ENCODE measurements at regions not wholly inside any gene's neighbourhood (a gene's known extent, or its start where the extent isn't known, plus 50 kb on each side); places are given as distances from the start of the nearest gene placed in this dataset.
"Not testable (repeated sequence)": the region's sequence is repeated elsewhere in the genome, so short reads cannot be mapped to it uniquely, and the experiment has no call there.

GRCh38 chr6:147961481-147962141 lies 381.0 kb upstream of the SASH1 start:
- Mint-ChIP-seq H3K27ac (no peak overlapping the region), H3K36me3 (no peaks in the 10 kb centered on the region), H3K9me3 (ENCODE audit: low read depth) (peaks cover 3% of the 10 kb centered on the region), H3K27me3 (no peaks in the 10 kb centered on the region), H3K4me1 (ENCODE audit: low read depth) (no peaks in the 10 kb centered on the region), H3K4me3 (no peak overlapping the region)

GRCh38 chr6:147965448-147965847 lies 377.2 kb upstream of the SASH1 start:
- not testable (repeated sequence) for H3K27ac Mint-ChIP-seq; H3K36me3 Mint-ChIP-seq; H3K4me3 Mint-ChIP-seq; H3K4me1 Mint-ChIP-seq (ENCODE audit: low read depth); H3K9me3 Mint-ChIP-seq (ENCODE audit: low read depth); H3K27me3 Mint-ChIP-seq

GRCh38 chr6:147970970-147971369 lies 371.7 kb upstream of the SASH1 start:
- no peaks in the 10 kb centered on the region for H3K27me3 Mint-ChIP-seq
- no peaks in the 10 kb centered on the region for H3K36me3 Mint-ChIP-seq
- no peaks in the 10 kb centered on the region for H3K4me1 Mint-ChIP-seq (ENCODE audit: low read depth)
- H3K27ac Mint-ChIP-seq, result no peak overlapping the region
- H3K4me3 Mint-ChIP-seq, result no peak overlapping the region
- no peaks in the 10 kb centered on the region for H3K9me3 Mint-ChIP-seq (ENCODE audit: low read depth)

GRCh38 chr6:147972448-147972847 lies 370.2 kb upstream of the SASH1 start:
- Mint-ChIP-seq H3K27ac (no peak overlapping the region), H3K4me3 (no peak overlapping the region), H3K27me3 (no peaks in the 10 kb centered on the region), H3K36me3 (no peaks in the 10 kb centered on the region), H3K9me3 (ENCODE audit: low read depth) (no peaks in the 10 kb centered on the region), H3K4me1 (ENCODE audit: low read depth) (no peaks in the 10 kb centered on the region)

GRCh38 chr6:147973806-147974205 lies 368.8 kb upstream of the SASH1 start:
- Mint-ChIP-seq H3K27ac (no peak overlapping the region), H3K4me3 (no peak overlapping the region), H3K4me1 (ENCODE audit: low read depth) (no peaks in the 10 kb centered on the region), H3K27me3 (no peaks in the 10 kb centered on the region), H3K36me3 (no peaks in the 10 kb centered on the region), H3K9me3 (ENCODE audit: low read depth) (no peaks in the 10 kb centered on the region)

- Mint-ChIP-seq H3K36me3 (no peaks in the 10 kb centered on the region), H3K9me3 (ENCODE audit: low read depth) (no peaks in the 10 kb centered on the region), H3K27ac (no peak overlapping the region), H3K4me3 (no peak overlapping the region), H3K27me3 (no peaks in the 10 kb centered on the region), H3K4me1 (ENCODE audit: low read depth) (no peaks in the 10 kb centered on the region)
These were observed 368.3 kb upstream of the SASH1 start for GRCh38 chr6:147974376-147974775.

- no peaks in the 10 kb centered on the region for H3K4me1 Mint-ChIP-seq (ENCODE audit: low read depth)
- H3K27ac Mint-ChIP-seq, result no peak overlapping the region
- no peaks in the 10 kb centered on the region for H3K9me3 Mint-ChIP-seq (ENCODE audit: low read depth)
- no peak overlapping the region for H3K4me3 Mint-ChIP-seq
- H3K36me3 Mint-ChIP-seq, result no peaks in the 10 kb centered on the region
- no peaks in the 10 kb centered on the region for H3K27me3 Mint-ChIP-seq
These were observed 364.7 kb upstream of the SASH1 start for GRCh38 chr6:147977851-147978465.

- H3K4me3 Mint-ChIP-seq, result no peak overlapping the region
- no peaks in the 10 kb centered on the region for H3K9me3 Mint-ChIP-seq (ENCODE audit: low read depth)
- no peaks in the 10 kb centered on the region for H3K36me3 Mint-ChIP-seq
- no peaks in the 10 kb centered on the region for H3K4me1 Mint-ChIP-seq (ENCODE audit: low read depth)
- H3K27me3 Mint-ChIP-seq, result no peaks in the 10 kb centered on the region
- no peak overlapping the region for H3K27ac Mint-ChIP-seq
These were observed 362.7 kb upstream of the SASH1 start for GRCh38 chr6:147979966-147980365.

- no peaks in the 10 kb centered on the region for H3K4me1 Mint-ChIP-seq (ENCODE audit: low read depth)
- H3K27me3 Mint-ChIP-seq, result no peaks in the 10 kb centered on the region
- H3K4me3 Mint-ChIP-seq, result no peak overlapping the region
- no peaks in the 10 kb centered on the region for H3K36me3 Mint-ChIP-seq
- no peak overlapping the region for H3K27ac Mint-ChIP-seq
- H3K9me3 Mint-ChIP-seq (ENCODE audit: low read depth), result peaks cover 4% of the 10 kb centered on the region
These were observed 358.9 kb upstream of the SASH1 start for GRCh38 chr6:147983581-147984366.

GRCh38 chr6:147986846-147987245 lies 355.8 kb upstream of the SASH1 start:
- H3K4me3 Mint-ChIP-seq, result no peak overlapping the region
- H3K27ac Mint-ChIP-seq, result no peak overlapping the region
- H3K9me3 Mint-ChIP-seq (ENCODE audit: low read depth), result peaks cover 7% of the 10 kb centered on the region
- H3K4me1 Mint-ChIP-seq (ENCODE audit: low read depth), result no peaks in the 10 kb centered on the region
- H3K27me3 Mint-ChIP-seq, result no peaks in the 10 kb centered on the region
- H3K36me3 Mint-ChIP-seq, result no peaks in the 10 kb centered on the region

GRCh38 chr6:147990159-147990558 lies 352.5 kb upstream of the SASH1 start:
- Mint-ChIP-seq H3K36me3 (no peaks in the 10 kb centered on the region), H3K27ac (no peak overlapping the region), H3K27me3 (no peaks in the 10 kb centered on the region), H3K4me3 (no peak overlapping the region), H3K9me3 (ENCODE audit: low read depth) (peaks cover 8% of the 10 kb centered on the region), H3K4me1 (ENCODE audit: low read depth) (no peaks in the 10 kb centered on the region)

- Mint-ChIP-seq H3K36me3 (no peaks in the 10 kb centered on the region), H3K27ac (no peak overlapping the region), H3K4me3 (no peak overlapping the region), H3K4me1 (ENCODE audit: low read depth) (no peaks in the 10 kb centered on the region), H3K9me3 (ENCODE audit: low read depth) (peaks cover 5% of the 10 kb centered on the region), H3K27me3 (no peaks in the 10 kb centered on the region)
These were observed 350.7 kb upstream of the SASH1 start for GRCh38 chr6:147991961-147992360.

GRCh38 chr6:147999001-147999540 lies 343.6 kb upstream of the SASH1 start:
- Mint-ChIP-seq H3K4me1 (ENCODE audit: low read depth) (no peaks in the 10 kb centered on the region), H3K9me3 (ENCODE audit: low read depth) (peaks cover 8% of the 10 kb centered on the region), H3K36me3 (no peaks in the 10 kb centered on the region), H3K27ac (no peak overlapping the region), H3K27me3 (no peaks in the 10 kb centered on the region), H3K4me3 (no peak overlapping the region)

GRCh38 chr6:148001844-148002642 lies 340.6 kb upstream of the SASH1 start:
- H3K27me3 Mint-ChIP-seq, result peaks cover 5% of the 10 kb centered on the region
- no peaks in the 10 kb centered on the region for H3K4me1 Mint-ChIP-seq (ENCODE audit: low read depth)
- peaks cover 8% of the 10 kb centered on the region for H3K9me3 Mint-ChIP-seq (ENCODE audit: low read depth)
- no peaks in the 10 kb centered on the region for H3K36me3 Mint-ChIP-seq
- H3K27ac Mint-ChIP-seq, result no peak overlapping the region
- no peak overlapping the region for H3K4me3 Mint-ChIP-seq

GRCh38 chr6:148004651-148005050 lies 338.0 kb upstream of the SASH1 start:
- H3K9me3 Mint-ChIP-seq (ENCODE audit: low read depth), result peaks cover 3% of the 10 kb centered on the region
- H3K4me3 Mint-ChIP-seq, result no peak overlapping the region

More at GRCh38 chr6:148004651-148005050, 338.0 kb upstream of the SASH1 start:
- Mint-ChIP-seq H3K4me1 (ENCODE audit: low read depth) (no peaks in the 10 kb centered on the region), H3K36me3 (no peaks in the 10 kb centered on the region), H3K27me3 (peaks cover 5% of the 10 kb centered on the region), H3K27ac (no peak overlapping the region)
